IMR-90 (cell line): ENCODE measurements at regions not wholly inside any gene's neighbourhood (a gene's known extent, or its start where the extent isn't known, plus 50 kb on each side); places are given as distances from the start of the nearest gene placed in this dataset.

Source experiments
- CEBPB ChIP-seq: IDR thresholded peaks from 2 replicates; pipeline ENCODE4 v1.6.1; 2012; ENCODE audit warnings: low read depth, low read length, improper control_type of control experiment
- CHD1 ChIP-seq: IDR thresholded peaks from 2 replicates; pipeline ENCODE4 v1.6.1; 2012; ENCODE audit warnings: low read depth, low read length, improper control_type of control experiment
- MAFK ChIP-seq: IDR thresholded peaks from 2 replicates; pipeline ENCODE4 v1.6.1; 2012; ENCODE audit warnings: low read depth, low read length, improper control_type of control experiment
- MAZ ChIP-seq: IDR thresholded peaks from 2 replicates; pipeline ENCODE4 v1.6.1; 2012; ENCODE audit warnings: low read depth, mild to moderate bottlenecking, low read length, improper control_type of control experiment, moderate library complexity, borderline replicate concordance
- MXI1 ChIP-seq: IDR thresholded peaks from 2 replicates; pipeline ENCODE4 v1.6.1; 2012; ENCODE audit warnings: low read depth, mild to moderate bottlenecking, low read length, moderate library complexity, borderline replicate concordance
- NFE2L2 ChIP-seq: fragments of 150-350 bp; IDR thresholded peaks from 2 replicates; pipeline ENCODE4 v1.6.1; 2016; ENCODE audit warnings: low read depth, mild to moderate bottlenecking, low read length
- POLR2A ChIP-seq: IDR thresholded peaks from 2 replicates; pipeline ENCODE4 v1.6.1; 2012; ENCODE audit warnings: mild to moderate bottlenecking, low read depth, low read length
- RAD21 ChIP-seq: IDR thresholded peaks from 2 replicates; pipeline ENCODE4 v1.6.1; 2012; ENCODE audit warnings: low read length, improper control_type of control experiment
- RCOR1 ChIP-seq: IDR thresholded peaks from 2 replicates; pipeline ENCODE4 v1.6.1; 2012; ENCODE audit warnings: mild to moderate bottlenecking, low read length, improper control_type of control experiment; ENCODE audit not compliant: insufficient replicate concordance
- SMC3 ChIP-seq: fragments of 150-350 bp; IDR thresholded peaks from 2 replicates; pipeline ENCODE4 v1.6.1; 2016; ENCODE audit warnings: low read depth, mild to moderate bottlenecking, antibody characterized with exemption, low read length, moderate library complexity
- USF2 ChIP-seq: fragments of 150-350 bp; IDR thresholded peaks from 2 replicates; pipeline ENCODE4 v1.6.1; 2017; ENCODE audit warnings: mild to moderate bottlenecking, antibody characterized with exemption, low read length, low read depth
- TF ChIP-seq, protein P1 (sequence below): conservative IDR thresholded peaks from 2 replicates; pipeline ENCODE4 v1.5.1; 2012; ENCODE audit warnings: mild to moderate bottlenecking, low read depth, low read length, improper control_type of control experiment
- TF ChIP-seq, protein P2 (sequence below): fragments of 150-350 bp; IDR thresholded peaks from 2 replicates; pipeline ENCODE4 v1.6.1; 2016; ENCODE audit warnings: low read depth, mild to moderate bottlenecking, low read length, moderate library complexity, borderline replicate concordance

DNA sequence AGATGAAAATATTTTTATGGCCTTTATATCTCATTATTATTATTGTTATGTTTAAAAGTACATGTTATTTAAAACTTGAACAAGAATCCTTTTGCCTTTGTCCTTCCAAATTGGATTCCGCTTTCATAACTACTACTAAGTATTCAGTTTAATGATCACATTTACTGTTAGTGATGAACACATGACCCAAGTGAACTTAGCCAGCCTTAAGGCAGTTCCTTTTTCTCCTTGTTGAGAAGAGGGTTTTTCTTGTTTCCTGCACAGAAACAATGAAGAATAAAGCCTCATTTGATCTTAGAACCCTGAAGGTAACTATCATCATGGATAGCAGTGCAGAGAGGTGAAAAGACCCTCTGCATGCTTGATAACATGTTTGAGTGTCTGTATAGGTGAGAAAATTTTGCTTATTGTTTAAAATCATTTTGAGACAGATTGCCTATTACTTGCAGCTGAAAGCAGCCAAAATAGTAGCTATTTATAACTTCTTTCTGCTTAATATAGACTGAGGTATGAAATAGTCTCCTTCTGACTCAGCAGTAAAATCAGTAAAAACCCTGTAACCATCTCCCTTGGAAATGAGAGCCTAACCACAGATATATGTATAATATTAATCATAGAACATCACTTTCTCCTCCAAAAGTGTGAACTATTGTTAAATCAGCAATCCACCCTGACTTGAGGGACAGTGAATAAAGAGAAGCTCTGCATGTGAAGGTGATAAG is 266.2 kb downstream of the SPATA31D1 start:
- TF ChIP-seq, protein P1, sequence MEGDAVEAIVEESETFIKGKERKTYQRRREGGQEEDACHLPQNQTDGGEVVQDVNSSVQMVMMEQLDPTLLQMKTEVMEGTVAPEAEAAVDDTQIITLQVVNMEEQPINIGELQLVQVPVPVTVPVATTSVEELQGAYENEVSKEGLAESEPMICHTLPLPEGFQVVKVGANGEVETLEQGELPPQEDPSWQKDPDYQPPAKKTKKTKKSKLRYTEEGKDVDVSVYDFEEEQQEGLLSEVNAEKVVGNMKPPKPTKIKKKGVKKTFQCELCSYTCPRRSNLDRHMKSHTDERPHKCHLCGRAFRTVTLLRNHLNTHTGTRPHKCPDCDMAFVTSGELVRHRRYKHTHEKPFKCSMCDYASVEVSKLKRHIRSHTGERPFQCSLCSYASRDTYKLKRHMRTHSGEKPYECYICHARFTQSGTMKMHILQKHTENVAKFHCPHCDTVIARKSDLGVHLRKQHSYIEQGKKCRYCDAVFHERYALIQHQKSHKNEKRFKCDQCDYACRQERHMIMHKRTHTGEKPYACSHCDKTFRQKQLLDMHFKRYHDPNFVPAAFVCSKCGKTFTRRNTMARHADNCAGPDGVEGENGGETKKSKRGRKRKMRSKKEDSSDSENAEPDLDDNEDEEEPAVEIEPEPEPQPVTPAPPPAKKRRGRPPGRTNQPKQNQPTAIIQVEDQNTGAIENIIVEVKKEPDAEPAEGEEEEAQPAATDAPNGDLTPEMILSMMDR, result no peak
- TF ChIP-seq SMC3 (no peak), POLR2A (no peak), MXI1 (no peak), NFE2L2 (no peak), MAFK (peak; percentile 52), USF2 (no peak), CEBPB (no peak), RAD21 (no peak), MAZ (no peak), RCOR1 (no peak), CHD1 (no peak)
- TF ChIP-seq, protein P2, sequence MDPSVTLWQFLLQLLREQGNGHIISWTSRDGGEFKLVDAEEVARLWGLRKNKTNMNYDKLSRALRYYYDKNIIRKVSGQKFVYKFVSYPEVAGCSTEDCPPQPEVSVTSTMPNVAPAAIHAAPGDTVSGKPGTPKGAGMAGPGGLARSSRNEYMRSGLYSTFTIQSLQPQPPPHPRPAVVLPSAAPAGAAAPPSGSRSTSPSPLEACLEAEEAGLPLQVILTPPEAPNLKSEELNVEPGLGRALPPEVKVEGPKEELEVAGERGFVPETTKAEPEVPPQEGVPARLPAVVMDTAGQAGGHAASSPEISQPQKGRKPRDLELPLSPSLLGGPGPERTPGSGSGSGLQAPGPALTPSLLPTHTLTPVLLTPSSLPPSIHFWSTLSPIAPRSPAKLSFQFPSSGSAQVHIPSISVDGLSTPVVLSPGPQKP, result no peak
